MCF 10A (cell line): ENCODE measurements at regions not wholly inside any gene's neighbourhood (a gene's known extent, or its start where the extent isn't known, plus 50 kb on each side); places are given as distances from the start of the nearest gene placed in this dataset.

Experiments
- BruUV-seq: library from RNA; stranded (reverse); fragments of 400-500 nt; replicated peaks from 2 replicates; lab custom pipeline; 2021; lab: Mats Ljungman, UMichigan
- CTCF ChIA-PET: fragments of 300-600 bp; sonication (Branson Sonifier 250); formaldehyde crosslinking; extraction: SDS; loops from one replicate; lab custom pipeline; 2021; ENCODE audit warnings: antibody characterized with exemption, inconsistent platforms; lab: Yijun Ruan, JAX
- POLR2A ChIA-PET: fragments of 300-600, 350-650 bp; sonication (Branson Sonifier 250); formaldehyde crosslinking; extraction: SDS; loops from one replicate; lab custom pipeline; 2020; ENCODE audit warnings: antibody characterized with exemption, inconsistent platforms; lab: Yijun Ruan, JAX
- DNase-seq: peaks from one replicate; pipeline ENCODE4 v3.0.0-alpha.2; 2018; ENCODE audit not compliant: unreplicated experiment
- H3K27ac Mint-ChIP-seq: one replicate; pipeline ENCODE4 v1.8.0; 2022; ENCODE audit warnings: mild to moderate bottlenecking, low read depth, mixed read lengths; ENCODE audit not compliant: unreplicated experiment
- H3K27me3 Mint-ChIP-seq: one replicate; pipeline ENCODE4 v1.8.0; 2022; ENCODE audit warnings: mixed read lengths; ENCODE audit not compliant: insufficient read depth, unreplicated experiment
- H3K36me3 Mint-ChIP-seq: one replicate; pipeline ENCODE4 v1.8.0; 2022; ENCODE audit warnings: mild to moderate bottlenecking, moderate library complexity, mixed read lengths; ENCODE audit not compliant: insufficient read depth, unreplicated experiment
- H3K4me1 Mint-ChIP-seq: one replicate; pipeline ENCODE4 v1.8.0; 2022; ENCODE audit warnings: mixed read lengths; ENCODE audit not compliant: insufficient read depth, unreplicated experiment
- H3K4me3 Mint-ChIP-seq: one replicate; pipeline ENCODE4 v1.8.0; 2022; ENCODE audit warnings: mild to moderate bottlenecking, moderate library complexity, mixed read lengths; ENCODE audit not compliant: unreplicated experiment
- H3K9me3 Mint-ChIP-seq: one replicate; pipeline ENCODE4 v1.8.0; 2022; ENCODE audit warnings: mixed read lengths; ENCODE audit not compliant: unreplicated experiment
- intact Hi-C: fragments of 100-400 bp; cut with micrococcal nuclease; formaldehyde crosslinking; loops from 2 replicates; pipeline ENCODE4 v1.14.1; 2022
- TF ChIP-seq, protein P1 (sequence below): fragments of 200-600 bp; IDR thresholded peaks from one replicate; pipeline ENCODE4 v1.8.0; 2022; ENCODE audit warnings: antibody characterized with exemption, mild to moderate bottlenecking; ENCODE audit not compliant: unreplicated experiment

DNA sequence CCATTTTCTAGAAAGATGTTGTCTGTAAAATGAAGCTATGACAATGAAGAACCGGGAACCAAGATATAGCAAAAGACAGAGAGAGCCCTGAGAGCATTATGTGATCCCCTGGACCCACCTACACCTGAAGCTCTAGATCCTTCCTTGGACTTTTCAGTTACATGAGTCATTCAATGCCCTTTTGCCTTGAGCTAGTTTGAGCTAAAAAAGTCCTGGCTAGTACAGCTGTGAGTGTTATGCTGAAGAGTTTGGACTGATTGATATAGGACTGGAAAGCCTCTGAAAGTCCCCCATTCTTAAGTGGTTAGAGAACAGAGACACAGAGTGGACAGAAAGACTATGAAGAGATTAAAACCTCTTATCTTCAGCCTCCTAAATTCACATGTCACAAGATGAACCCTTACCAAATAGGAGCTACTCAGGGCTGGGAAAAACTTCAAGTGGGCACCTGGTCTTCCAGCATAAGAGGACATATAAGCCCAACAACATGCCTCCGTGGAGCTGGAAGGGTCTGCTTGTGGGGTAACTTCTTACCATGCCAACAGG, 386.8 kb upstream of the NFE2L3 start:
- H3K36me3 Mint-ChIP-seq, result no peaks in the 10 kb centered on the region
- TF ChIP-seq, protein P1, sequence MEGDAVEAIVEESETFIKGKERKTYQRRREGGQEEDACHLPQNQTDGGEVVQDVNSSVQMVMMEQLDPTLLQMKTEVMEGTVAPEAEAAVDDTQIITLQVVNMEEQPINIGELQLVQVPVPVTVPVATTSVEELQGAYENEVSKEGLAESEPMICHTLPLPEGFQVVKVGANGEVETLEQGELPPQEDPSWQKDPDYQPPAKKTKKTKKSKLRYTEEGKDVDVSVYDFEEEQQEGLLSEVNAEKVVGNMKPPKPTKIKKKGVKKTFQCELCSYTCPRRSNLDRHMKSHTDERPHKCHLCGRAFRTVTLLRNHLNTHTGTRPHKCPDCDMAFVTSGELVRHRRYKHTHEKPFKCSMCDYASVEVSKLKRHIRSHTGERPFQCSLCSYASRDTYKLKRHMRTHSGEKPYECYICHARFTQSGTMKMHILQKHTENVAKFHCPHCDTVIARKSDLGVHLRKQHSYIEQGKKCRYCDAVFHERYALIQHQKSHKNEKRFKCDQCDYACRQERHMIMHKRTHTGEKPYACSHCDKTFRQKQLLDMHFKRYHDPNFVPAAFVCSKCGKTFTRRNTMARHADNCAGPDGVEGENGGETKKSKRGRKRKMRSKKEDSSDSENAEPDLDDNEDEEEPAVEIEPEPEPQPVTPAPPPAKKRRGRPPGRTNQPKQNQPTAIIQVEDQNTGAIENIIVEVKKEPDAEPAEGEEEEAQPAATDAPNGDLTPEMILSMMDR, result no peak
- no peaks in the 10 kb centered on the region for H3K4me1 Mint-ChIP-seq
- POLR2A ChIA-PET, result interaction anchor here (0.7 to 1.1 kb wide), 2 partner anchors 8 to 44 kb away, joined by 3 to 4 read pairs; no protein-coding TSS in a partner anchor
- no TSS peak for BruUV-seq
- no peaks in the 10 kb centered on the region for H3K9me3 Mint-ChIP-seq
- peaks cover 77% of the 10 kb centered on the region for H3K27me3 Mint-ChIP-seq
- H3K4me3 Mint-ChIP-seq, result no peak overlapping the region
- H3K27ac Mint-ChIP-seq, result no peak overlapping the region
- intact Hi-C loops, result no loop called here
- no peak for DNase-seq
- CTCF ChIA-PET, result interaction anchor here (0.5 kb wide), 1 partner anchor 10 kb away, joined by 3 read pairs; no protein-coding TSS in a partner anchor

DNA sequence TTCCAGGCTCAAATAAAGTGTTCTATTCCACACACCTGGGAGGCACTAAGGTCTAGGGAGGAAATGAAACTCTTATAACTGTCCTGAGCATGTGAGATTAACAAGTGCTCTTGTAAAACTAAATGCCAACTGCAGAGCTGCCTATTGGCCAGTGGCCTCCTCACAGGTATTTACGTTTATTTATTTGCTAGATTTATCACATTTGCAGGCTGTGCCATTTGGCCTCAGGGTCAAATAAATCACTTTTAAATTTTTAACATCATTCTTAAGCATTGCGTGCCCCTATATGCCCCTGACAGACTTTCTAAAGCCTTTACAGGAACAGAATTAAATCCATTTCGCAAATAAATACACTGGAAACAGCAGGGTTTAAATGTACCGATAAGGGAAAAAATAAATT, 381.8 kb upstream of the NFE2L3 start:
- H3K9me3 Mint-ChIP-seq, result no peaks in the 10 kb centered on the region
- POLR2A ChIA-PET, result no interaction called here
- H3K4me3 Mint-ChIP-seq, result no peak overlapping the region
- no peaks in the 10 kb centered on the region for H3K36me3 Mint-ChIP-seq
- CTCF ChIA-PET, result interaction anchor here (0.7 to 1.3 kb wide), 2 partner anchors 10 to 50 kb away, joined by 3 to 7 read pairs; no protein-coding TSS in a partner anchor
- H3K27ac Mint-ChIP-seq, result no peak overlapping the region
- DNase-seq, result no peak
- BruUV-seq, result no TSS peak
- peaks cover 59% of the 10 kb centered on the region for H3K27me3 Mint-ChIP-seq
- TF ChIP-seq, protein P1, result no peak
- H3K4me1 Mint-ChIP-seq, result no peaks in the 10 kb centered on the region
- intact Hi-C loops, result no loop called here

DNA sequence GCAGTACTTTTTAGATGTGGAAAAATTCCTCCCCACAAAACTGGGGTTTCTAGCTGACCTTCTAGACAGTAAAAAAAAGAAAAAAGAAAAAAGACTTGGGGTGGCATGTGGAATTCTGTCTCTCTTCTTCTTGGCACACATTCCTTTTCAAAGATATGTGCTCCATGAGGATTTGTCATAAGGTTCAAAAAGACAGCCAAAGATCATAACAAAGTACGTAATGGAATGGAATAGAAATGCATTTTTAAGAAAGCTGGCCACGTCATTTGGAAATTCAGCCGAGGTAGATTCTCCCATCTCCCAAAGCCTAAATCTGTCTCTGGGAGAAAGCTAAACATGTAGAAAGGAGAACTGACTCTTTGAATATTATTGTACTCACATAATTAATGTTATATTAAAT, 381.3 kb upstream of the NFE2L3 start:
- BruUV-seq, result no TSS peak

DNA sequence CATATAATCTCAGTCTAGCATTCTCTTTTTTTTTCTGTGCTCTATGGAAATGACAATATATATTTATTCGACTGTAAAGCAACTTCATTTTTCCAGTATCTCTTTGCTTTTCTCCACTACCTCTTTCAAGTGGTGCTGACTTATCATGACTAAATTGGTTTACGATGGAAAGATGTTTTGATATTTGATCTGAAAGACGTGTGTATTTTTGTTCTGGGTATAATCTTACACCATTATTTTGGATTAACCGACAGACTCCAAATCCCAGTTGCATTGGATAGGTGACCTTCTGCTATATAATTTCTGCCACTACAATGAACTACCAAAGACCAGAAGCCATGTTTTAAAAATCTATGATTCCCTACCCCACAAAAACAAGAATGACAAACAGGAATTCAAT, 380.5 kb upstream of the NFE2L3 start:
- intact Hi-C loops, result no loop called here
- Mint-ChIP-seq H3K36me3 (no peaks in the 10 kb centered on the region), H3K27ac (no peak overlapping the region), H3K27me3 (peaks cover 59% of the 10 kb centered on the region), H3K4me1 (no peaks in the 10 kb centered on the region), H3K4me3 (no peak overlapping the region), H3K9me3 (no peaks in the 10 kb centered on the region)
- TF ChIP-seq, protein P1, result no peak
- DNase-seq, result no peak
- POLR2A ChIA-PET, result no interaction called here
- CTCF ChIA-PET, result no interaction called here
- no TSS peak for BruUV-seq

More for the DNA sequence above, 381.3 kb upstream of the NFE2L3 start:
- no peaks in the 10 kb centered on the region for H3K4me1 Mint-ChIP-seq
- H3K27me3 Mint-ChIP-seq, result peaks cover 59% of the 10 kb centered on the region
- CTCF ChIA-PET, result interaction anchor here (1.3 kb wide), 1 partner anchor 50 kb away, joined by 7 read pairs; no protein-coding TSS in a partner anchor
- no peaks in the 10 kb centered on the region for H3K9me3 Mint-ChIP-seq
- POLR2A ChIA-PET, result no interaction called here
- TF ChIP-seq, protein P1, result no peak
- H3K4me3 Mint-ChIP-seq, result no peak overlapping the region
- H3K36me3 Mint-ChIP-seq, result no peaks in the 10 kb centered on the region
- H3K27ac Mint-ChIP-seq, result no peak overlapping the region
- intact Hi-C loops, result no loop called here
- no peak for DNase-seq
